Femur (tissue), 1 donor: ENCODE measurements at regions not wholly inside any gene's neighbourhood (a gene's known extent, or its start where the extent isn't known, plus 50 kb on each side); places are given as distances from the start of the nearest gene placed in this dataset.

Experiments
- DNase-seq: peaks from one replicate; pipeline ENCODE4 v3.0.0-alpha.2; 2017

DNA sequence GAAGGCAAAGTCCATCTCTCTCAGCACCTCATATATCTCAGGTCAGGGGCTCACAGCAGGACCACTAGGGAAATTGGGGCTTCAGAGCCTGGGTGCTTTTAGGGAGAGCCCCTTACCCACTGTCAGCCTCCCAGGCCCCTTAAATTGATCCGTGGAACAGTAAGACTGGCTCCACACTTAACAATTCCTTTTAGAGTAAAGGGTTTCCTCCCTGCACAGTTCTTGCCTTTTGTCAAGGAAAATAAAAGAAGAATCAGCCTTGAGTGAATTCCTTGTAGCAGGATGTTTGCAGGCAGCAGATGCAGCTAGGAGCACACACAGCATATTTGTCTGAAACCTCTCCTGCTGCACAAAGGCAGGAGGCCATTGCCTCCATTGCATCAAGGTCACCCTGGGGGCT, 184.9 kb downstream of the SEC16B start:
- DNase-seq = no peak

- no peak for DNase-seq
Observed at GRCh38 chr1:177784409-177784808, 185.4 kb downstream of the SEC16B start.

- no peak for DNase-seq
Observed at GRCh38 chr1:177783051-177783450, 186.8 kb downstream of the SEC16B start.

DNA sequence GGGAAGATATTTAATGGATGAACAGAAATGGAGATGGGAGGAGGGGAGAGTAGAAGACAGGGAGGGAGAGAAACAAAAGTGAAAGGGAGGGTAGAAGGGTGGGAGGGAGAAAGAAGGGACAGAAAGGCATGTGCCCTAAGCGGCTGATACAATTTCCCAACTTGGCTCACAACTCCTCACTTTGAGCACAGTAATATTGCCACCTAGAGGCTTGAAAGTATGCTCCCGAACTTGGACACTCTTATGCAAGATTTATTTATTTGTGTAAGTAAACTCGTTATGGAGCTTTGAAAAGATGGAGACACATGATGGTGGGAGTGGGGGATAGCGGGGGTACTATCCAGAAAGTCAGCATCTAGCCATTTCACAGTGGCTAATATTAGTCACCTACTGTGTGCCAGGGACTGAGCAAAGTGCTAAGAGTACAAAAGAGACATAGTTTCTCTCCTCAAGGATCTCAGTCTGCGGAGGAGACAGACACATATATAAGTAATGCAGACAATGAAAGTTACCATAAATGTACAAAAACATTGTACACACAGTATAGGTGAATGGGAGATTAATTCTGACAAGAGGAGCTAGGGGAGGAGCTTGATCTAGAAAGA, 189.7 kb downstream of the SEC16B start:
- no peak for DNase-seq

DNA sequence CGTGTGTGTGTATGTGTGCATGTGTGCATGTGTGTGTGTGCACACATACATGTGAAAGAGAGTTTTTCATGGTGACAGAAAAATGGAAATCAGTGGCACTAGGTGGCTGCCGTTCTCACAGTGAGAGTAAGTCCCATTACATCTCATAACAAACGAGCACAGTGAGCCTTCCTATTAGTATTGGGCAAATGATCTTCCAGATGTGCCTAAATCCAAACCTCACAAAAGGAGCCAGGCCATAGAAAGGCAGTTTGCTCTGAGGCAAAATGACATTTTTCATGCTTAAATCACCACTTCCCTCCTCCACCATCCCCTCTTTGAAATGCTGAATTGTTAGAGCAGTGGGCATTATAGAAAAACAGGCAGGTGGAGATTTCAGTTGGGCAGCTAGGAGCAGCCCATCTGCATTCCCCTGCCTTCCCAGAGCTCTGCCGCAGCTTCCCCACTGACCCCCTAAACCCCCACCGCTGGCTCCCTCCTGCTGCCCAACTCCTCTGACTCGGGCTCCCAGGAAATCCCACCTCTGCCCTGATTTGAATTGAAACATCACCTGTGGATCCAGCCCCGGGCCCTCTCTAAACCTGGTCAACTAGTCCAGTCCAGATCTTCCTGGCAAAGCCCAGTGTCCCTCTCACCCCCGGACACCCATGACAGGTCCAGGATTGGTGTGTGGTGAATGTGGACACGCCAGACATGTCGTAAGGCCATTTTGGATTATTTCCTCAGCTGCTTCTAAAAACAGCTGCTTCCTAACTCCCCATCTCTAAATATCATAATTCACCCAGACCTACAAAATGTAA, 190.5 kb downstream of the SEC16B start:
- DNase-seq = no peak

GRCh38 chr1:177775924-177776323, 193.9 kb downstream of the SEC16B start:
- DNase-seq = no peak

- DNase-seq = no peak
Observed at GRCh38 chr1:177772386-177772960, 197.4 kb downstream of the SEC16B start.

- DNase-seq = no peak
Observed at GRCh38 chr1:177771688-177772087, 198.2 kb downstream of the SEC16B start.

DNA sequence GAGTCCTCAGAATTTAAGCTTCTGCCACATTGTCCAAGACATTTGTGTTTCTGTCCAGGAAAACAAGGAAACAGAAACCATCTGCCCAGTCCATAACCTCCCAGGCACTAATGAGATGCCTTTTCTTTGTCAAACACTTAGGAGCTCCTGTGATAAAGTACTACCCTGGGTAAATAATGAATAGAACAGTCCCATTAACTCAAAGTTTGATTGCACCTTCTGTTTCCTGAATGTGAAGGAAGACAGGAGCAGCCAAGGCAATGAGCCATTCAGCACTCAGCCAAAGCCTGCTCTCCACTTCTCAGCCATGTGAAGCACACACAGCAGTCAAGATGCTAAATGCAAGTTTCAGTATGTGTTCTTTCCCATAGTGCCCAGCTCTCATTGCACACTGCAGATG, 199.8 kb downstream of the SEC16B start:
- no peak for DNase-seq

- no peak for DNase-seq
Observed at GRCh38 chr1:177755851-177756560, 213.9 kb downstream of the SEC16B start.

DNA sequence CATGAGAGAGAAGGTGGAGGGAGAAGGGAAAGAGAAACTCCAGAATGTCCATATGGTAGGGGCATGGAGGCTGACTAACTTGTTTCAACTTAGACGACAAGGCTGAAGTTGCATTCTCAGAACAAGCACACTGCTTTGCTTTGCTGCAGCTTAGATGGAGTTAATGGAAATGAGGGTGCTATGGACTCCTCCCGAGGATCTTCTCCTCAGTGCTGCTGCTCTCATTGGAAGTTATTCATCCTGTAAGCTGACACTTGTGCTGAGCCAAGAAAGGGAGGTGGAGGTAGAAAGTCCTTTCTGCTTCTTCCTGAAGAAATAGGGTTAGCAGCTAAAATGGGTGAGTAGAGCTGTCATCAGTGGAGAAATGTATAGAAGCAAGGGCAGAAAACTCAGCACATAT, 215.3 kb downstream of the SEC16B start:
- DNase-seq = no peak

GRCh38 chr1:177753655-177754054, 216.2 kb downstream of the SEC16B start:
- DNase-seq = no peak

GRCh38 chr1:177748080-177748801, 221.6 kb downstream of the SEC16B start:
- no peak for DNase-seq

DNA sequence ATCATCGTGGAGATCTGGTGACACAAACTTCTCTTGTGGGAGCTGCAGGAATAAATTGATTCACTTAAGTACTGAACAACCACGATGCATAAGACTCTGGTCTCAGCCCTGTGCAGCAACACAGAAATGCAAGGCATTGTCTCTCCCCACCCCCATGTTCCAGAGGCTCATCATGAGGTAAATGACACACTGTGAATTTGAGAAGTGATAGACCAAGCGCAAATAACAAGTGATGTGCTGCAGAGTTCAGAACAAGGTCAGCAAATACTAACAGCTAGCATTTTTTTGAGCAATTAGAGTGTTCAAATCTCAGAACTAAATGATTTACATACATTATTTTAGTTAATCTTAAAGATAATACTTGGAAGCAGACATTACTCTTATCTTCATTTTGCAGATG, 223.7 kb downstream of the SEC16B start:
- DNase-seq = no peak

DNA sequence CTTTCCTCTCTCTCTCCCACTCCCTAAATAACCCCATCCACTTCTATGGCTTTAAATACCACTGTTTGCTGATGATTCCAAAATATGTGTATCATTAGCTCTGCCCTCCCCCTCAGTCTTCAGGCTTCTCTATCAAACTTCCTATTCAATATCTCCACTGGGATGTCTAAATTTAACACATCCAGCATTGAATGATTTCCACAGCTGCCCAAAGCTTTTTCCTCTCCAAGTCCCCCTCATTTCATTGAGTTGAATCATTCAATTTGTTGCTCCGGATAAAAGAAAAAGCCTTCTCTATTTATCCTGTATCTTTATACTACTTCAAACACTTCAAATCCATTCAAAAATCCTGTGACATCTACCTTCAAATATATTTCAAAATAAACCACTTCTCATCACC, 225.0 kb downstream of the SEC16B start:
- no peak for DNase-seq

DNA sequence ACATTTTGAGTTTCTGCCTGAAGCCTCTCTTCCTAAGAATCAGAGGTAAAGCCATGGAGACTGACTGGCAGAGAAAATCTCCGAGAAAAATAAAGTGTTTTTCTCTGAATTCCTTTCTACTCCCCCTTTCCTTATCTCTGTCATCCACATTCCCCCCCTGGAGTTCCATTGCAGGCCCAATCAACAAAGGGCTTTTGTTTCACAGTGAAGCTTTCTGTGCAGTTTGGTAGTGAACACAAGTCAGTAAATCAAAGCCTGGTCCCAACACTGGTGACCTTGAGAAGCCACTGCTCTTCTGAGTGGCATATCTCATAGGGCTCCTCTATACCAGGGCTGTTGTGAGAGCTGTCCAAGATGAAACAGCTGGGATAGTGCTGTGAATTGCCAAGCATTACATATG, 228.4 kb downstream of the SEC16B start:
- DNase-seq = no peak

- DNase-seq = no peak
Observed at GRCh38 chr1:177739780-177740179, 230.1 kb downstream of the SEC16B start.

DNA sequence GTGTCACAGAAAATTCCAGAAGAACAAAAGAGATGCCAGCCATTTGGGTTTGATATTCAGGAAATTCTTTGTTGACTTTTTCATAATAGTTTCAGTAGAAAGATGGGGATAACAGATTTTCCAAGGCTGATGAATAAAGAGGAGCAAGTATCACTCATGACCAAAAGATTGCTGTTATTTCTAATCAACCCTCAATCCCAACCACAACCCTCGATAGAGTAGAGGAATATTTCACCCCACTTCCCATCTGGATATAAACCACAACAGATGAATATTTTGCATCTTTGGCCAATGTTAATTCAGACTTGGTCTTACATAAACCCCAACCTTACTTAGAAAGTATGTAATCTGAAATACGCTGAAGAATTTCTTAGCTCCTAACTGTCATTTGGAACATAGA, 232.4 kb downstream of the SEC16B start:
- DNase-seq = no peak

DNA sequence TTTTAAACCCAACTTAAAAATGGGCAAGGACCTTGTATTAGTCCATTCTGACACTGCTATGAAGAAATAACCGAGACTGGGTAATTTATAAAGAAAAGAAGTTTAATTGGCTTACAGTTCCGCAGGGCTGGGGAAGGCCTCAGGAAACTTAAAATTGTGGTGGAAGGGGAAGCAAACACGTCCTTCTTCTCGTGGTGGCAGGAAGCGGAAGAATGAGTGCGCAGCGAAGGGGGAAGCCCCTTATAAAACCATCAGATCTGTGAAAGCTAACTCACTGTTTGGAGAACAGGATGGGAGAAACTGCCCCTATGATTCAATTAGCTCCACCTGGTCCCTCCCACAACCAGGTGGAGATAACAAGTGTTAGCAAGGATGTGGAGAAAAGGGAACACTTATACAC, 237.7 kb downstream of the SEC16B start:
- DNase-seq = no peak

- DNase-seq = no peak
Observed at GRCh38 chr1:177729646-177730045, 240.2 kb downstream of the SEC16B start.

- no peak for DNase-seq
Observed at GRCh38 chr1:177723533-177723932, 246.3 kb downstream of the SEC16B start.

DNA sequence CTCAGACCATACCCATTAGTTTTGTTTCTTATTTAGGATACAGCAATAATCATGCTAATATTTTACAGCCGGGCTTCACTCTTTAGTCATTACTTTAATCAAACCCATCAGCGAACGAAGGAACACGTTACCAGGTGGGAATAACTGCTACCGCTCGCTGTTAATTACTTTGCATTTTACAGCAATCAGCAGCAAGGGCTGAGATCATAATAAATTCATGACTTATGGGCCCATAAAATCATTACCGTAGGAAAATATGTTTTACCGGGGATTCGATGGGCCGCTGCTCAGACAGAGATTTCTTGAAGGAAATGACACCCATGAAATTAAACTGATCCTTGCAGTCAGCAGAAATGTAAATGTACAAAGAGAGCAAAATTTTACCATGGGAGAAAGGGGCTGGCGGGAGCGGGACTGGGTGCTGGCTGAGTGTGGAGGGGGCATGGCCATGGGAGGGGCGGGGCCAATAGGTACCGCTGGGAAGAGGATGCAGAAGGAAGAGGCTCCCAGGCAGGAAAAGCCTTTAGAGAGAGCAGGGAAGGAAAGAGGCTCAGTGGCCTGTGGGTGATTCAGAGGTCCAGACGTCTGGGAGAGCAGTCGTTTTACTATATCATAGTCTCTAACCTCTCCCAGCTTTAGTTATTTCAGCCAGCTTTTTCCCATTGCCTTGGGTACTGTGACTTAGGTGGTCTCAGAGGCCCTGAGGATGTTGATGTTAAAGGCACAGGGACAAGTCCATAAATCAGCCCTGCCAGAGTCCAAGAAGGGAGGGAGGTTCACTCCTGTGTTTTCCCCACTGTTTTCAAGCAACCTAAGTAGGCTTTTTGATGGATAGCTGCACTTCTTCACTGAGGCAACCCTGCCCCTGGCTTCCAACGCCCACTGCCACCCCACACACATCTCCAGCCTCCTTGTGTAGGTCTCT, 258.9 kb downstream of the SEC16B start:
- DNase-seq = no peak
